Testis (tissue), 2 donors: ENCODE measurements at regions not wholly inside any gene's neighbourhood (a gene's known extent, or its start where the extent isn't known, plus 50 kb on each side); places are given as distances from the start of the nearest gene placed in this dataset.

Experiments used
- DNase-seq: peaks from one replicate; pipeline ENCODE4 v3.0.0-alpha.2; 2019
- H3K27ac ChIP-seq, 2 donors: fragments of 200-600 bp; sonication (generic); one replicate each; pipeline ENCODE4 v1.5.1; 2019
- H3K27me3 ChIP-seq: fragments of 200-600 bp; sonication (generic); one replicate; pipeline ENCODE4 v1.5.1; 2019
- H3K36me3 ChIP-seq: fragments of 200-600 bp; sonication (generic); one replicate; pipeline ENCODE4 v1.5.1; 2017; ENCODE audit warnings: low read depth; ENCODE audit errors: missing control alignments
- H3K4me1 ChIP-seq: fragments of 200-600 bp; sonication (generic); one replicate; pipeline ENCODE4 v1.5.1; 2019
- H3K4me3 ChIP-seq, 2 donors: fragments of 200-600 bp; sonication (generic); one replicate each; pipeline ENCODE4 v1.5.1; 2017 to 2019
- H3K9me3 ChIP-seq: fragments of 200-600 bp; sonication (generic); one replicate; pipeline ENCODE4 v1.5.1; 2017
- CTCF ChIP-seq, 3 experiments: fragments of 450-650 bp in 2 of 3; fragments of 200-600 bp in 1 of 3; sonication (generic) in 1 of 3; IDR thresholded peaks; one replicate each; pipeline ENCODE4 v1.5.1; 2016 to 2019; ENCODE audit warnings: antibody characterized with exemption in 3 of 3, mild to moderate bottlenecking in 2 of 3, moderate library complexity in 1 of 3
- POLR2A ChIP-seq: fragments of 450-650 bp; IDR thresholded peaks from one replicate; pipeline ENCODE4 v1.6.1; 2017; ENCODE audit warnings: antibody characterized with exemption, mild to moderate bottlenecking, moderate library complexity
- WGBS, 2 donors: methylation state at CpG; one replicate each; pipeline ENCODE4 v1.1.5; 2018; 5-methylcytosine and 5-hydroxymethylcytosine counted together
- intact Hi-C: fragments of 100-400 bp; cut with DNase I; formaldehyde crosslinking; loops from one replicate; pipeline ENCODE4 v1.15.1; 2023; ENCODE audit warnings: low total_unique reads

GRCh38 chr2:118356051-118356450 is 267.8 kb downstream of the INSIG2 start:
- Histone ChIP-seq H3K4me1 (no peaks in the 10 kb centered on the region), H3K27me3 (no peaks in the 10 kb centered on the region), H3K9me3 (no peaks in the 10 kb centered on the region), H3K27ac (no peak overlapping the region), H3K36me3 (no peaks in the 10 kb centered on the region), H3K4me3 (no peak overlapping the region)
- TF ChIP-seq CTCF (IDR thresholded peaks at IDR 0.05), result no peak
- TF ChIP-seq POLR2A, result no peak
- no peak for DNase-seq
- intact Hi-C loops, result no loop called here
- WGBS, 2 donors, result 90 to 93% methylated on average over 1 of the region's 1 CpG

GRCh38 chr2:118351796-118352195 is 263.5 kb downstream of the INSIG2 start:
- no peaks in the 10 kb centered on the region for H3K36me3 ChIP-seq
- no peak overlapping the region for H3K27ac ChIP-seq
- no peak for DNase-seq
- no peaks in the 10 kb centered on the region for H3K4me1 ChIP-seq
- no peaks in the 10 kb centered on the region for H3K27me3 ChIP-seq
- 39 to 43% methylated on average over 2 of the region's 2 CpGs for WGBS, 2 donors
- intact Hi-C loops, result no loop called here
- TF ChIP-seq CTCF (IDR thresholded peaks at IDR 0.05) (no peak), POLR2A (no peak)
- no peak overlapping the region for H3K4me3 ChIP-seq
- H3K9me3 ChIP-seq, result no peaks in the 10 kb centered on the region

GRCh38 chr2:118350621-118351020 is 262.4 kb downstream of the INSIG2 start:
- intact Hi-C loops, result no loop called here
- H3K27me3 ChIP-seq, result no peaks in the 10 kb centered on the region
- no peak overlapping the region for H3K4me3 ChIP-seq
- no peak overlapping the region for H3K27ac ChIP-seq
- no peaks in the 10 kb centered on the region for H3K36me3 ChIP-seq
- WGBS, 2 donors, result 75 to 83% methylated on average over 1 of the region's 1 CpG
- H3K9me3 ChIP-seq, result no peaks in the 10 kb centered on the region
- no peak for TF ChIP-seq POLR2A
- no peak for TF ChIP-seq CTCF (IDR thresholded peaks at IDR 0.05)
- DNase-seq, result no peak
- H3K4me1 ChIP-seq, result no peaks in the 10 kb centered on the region

- Histone ChIP-seq H3K36me3 (no peaks in the 10 kb centered on the region), H3K27me3 (no peaks in the 10 kb centered on the region), H3K4me1 (no peaks in the 10 kb centered on the region), H3K27ac (no peak overlapping the region), H3K9me3 (no peaks in the 10 kb centered on the region), H3K4me3 (no peak overlapping the region)
- no peak for DNase-seq
- intact Hi-C loops, result no loop called here
- TF ChIP-seq CTCF (IDR thresholded peaks at IDR 0.05), result no peak
- TF ChIP-seq POLR2A, result no peak
- WGBS, 2 donors, result 75 to 80% methylated on average over 2 of the region's 2 CpGs
Observed at GRCh38 chr2:118349365-118349764, 261.1 kb downstream of the INSIG2 start.

- Histone ChIP-seq H3K9me3 (no peaks in the 10 kb centered on the region), H3K27me3 (no peaks in the 10 kb centered on the region), H3K4me1 (no peaks in the 10 kb centered on the region), H3K36me3 (no peaks in the 10 kb centered on the region), H3K4me3 (no peak overlapping the region), H3K27ac (no peak overlapping the region)
- intact Hi-C loops, result no loop called here
- DNase-seq, result no peak
- TF ChIP-seq CTCF (IDR thresholded peaks at IDR 0.05) (no peak), POLR2A (no peak)
- 70 to 83% methylated on average over 4 of the region's 4 CpGs for WGBS, 2 donors
Observed at GRCh38 chr2:118348380-118349034, 260.2 kb downstream of the INSIG2 start.
